ENCODE measurements at regions not wholly inside any gene's neighbourhood (a gene's known extent, or its start where the extent isn't known, plus 50 kb on each side); places are given as distances from the start of the nearest gene placed in this dataset.

- Histone ChIP-seq H3K36me3 (no peaks in the 10 kb centered on the region), H3K9me3 (no peaks in the 10 kb centered on the region), H3K4me3 (ENCODE audit: low read depth, low read length) (no peak overlapping the region), H3K4me1 (no peaks in the 10 kb centered on the region), H3K27me3 (peaks cover 9% of the 10 kb centered on the region)
- TF ChIP-seq, protein P1, sequence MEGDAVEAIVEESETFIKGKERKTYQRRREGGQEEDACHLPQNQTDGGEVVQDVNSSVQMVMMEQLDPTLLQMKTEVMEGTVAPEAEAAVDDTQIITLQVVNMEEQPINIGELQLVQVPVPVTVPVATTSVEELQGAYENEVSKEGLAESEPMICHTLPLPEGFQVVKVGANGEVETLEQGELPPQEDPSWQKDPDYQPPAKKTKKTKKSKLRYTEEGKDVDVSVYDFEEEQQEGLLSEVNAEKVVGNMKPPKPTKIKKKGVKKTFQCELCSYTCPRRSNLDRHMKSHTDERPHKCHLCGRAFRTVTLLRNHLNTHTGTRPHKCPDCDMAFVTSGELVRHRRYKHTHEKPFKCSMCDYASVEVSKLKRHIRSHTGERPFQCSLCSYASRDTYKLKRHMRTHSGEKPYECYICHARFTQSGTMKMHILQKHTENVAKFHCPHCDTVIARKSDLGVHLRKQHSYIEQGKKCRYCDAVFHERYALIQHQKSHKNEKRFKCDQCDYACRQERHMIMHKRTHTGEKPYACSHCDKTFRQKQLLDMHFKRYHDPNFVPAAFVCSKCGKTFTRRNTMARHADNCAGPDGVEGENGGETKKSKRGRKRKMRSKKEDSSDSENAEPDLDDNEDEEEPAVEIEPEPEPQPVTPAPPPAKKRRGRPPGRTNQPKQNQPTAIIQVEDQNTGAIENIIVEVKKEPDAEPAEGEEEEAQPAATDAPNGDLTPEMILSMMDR (IDR thresholded peaks at IDR 0.05; ENCODE audit: low read depth, low read length) = no peak
- DNase-seq = no peak
These were observed 126.1 kb downstream of the DRD1 start for GRCh38 chr5:175317872-175318271.

DNA sequence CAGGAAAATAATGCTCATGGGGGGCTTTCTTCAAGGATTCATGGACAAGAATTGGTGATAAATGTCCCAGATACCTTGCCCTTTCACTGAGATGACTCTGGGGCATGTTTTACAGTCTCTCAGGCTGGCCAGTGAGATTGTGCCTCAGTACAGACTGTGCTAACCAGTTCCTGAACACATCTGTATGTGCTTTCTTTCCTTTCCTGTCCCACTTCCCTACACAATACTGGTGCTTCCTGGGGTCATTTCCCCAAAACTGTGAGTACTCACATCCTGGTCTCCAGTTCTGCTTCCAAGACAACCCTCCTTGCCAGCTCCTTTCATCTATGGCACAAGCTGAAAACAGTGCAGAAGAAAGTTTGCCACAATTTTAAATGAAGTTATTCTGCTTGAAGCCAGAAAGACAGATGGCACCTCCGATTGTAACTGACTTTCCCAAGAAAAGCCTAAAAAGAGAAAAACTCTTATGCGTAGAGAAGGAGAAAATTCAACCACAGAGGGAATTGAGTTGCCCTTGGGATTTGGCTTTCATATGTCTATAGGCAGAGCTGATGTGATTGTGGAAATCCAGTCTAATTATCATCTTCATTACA, 134.7 kb downstream of the DRD1 start:
- Histone ChIP-seq H3K4me3 (ENCODE audit: low read depth, low read length) (no peak overlapping the region), H3K4me1 (no peaks in the 10 kb centered on the region), H3K27me3 (peaks cover under 1% of the 10 kb centered on the region; the same call in 1 of the 2 replicates), H3K9me3 (no peaks in the 10 kb centered on the region), H3K36me3 (no peaks in the 10 kb centered on the region)
- TF ChIP-seq, protein P1 (IDR thresholded peaks at IDR 0.05; ENCODE audit: low read depth, low read length) = no peak
- no peak for DNase-seq

GRCh38 chr5:175308701-175309100, 135.3 kb downstream of the DRD1 start:
- no peaks in the 10 kb centered on the region; the same call in 1 of the 2 replicates for H3K27me3 ChIP-seq
- TF ChIP-seq, protein P1 (IDR thresholded peaks at IDR 0.05; ENCODE audit: low read depth, low read length) = no peak

GRCh38 chr5:175306381-175306780, 137.6 kb downstream of the DRD1 start:
- Histone ChIP-seq H3K9me3 (no peaks in the 10 kb centered on the region), H3K36me3 (no peaks in the 10 kb centered on the region), H3K4me3 (ENCODE audit: low read depth, low read length) (no peak overlapping the region), H3K4me1 (no peaks in the 10 kb centered on the region), H3K27me3 (no peaks in the 10 kb centered on the region; the same call in 1 of the 2 replicates)
- no peak for DNase-seq
- TF ChIP-seq, protein P1 (IDR thresholded peaks at IDR 0.05; ENCODE audit: low read depth, low read length) = no peak

More at GRCh38 chr5:175308701-175309100, 135.3 kb downstream of the DRD1 start:
- no peaks in the 10 kb centered on the region for H3K36me3 ChIP-seq
- H3K4me3 ChIP-seq (ENCODE audit: low read depth, low read length) = no peak overlapping the region
- no peaks in the 10 kb centered on the region for H3K4me1 ChIP-seq
- H3K9me3 ChIP-seq = no peaks in the 10 kb centered on the region
- DNase-seq = no peak

- no peaks in the 10 kb centered on the region; the same call in 1 of the 2 replicates for H3K27me3 ChIP-seq
- H3K4me1 ChIP-seq = no peaks in the 10 kb centered on the region
- no peaks in the 10 kb centered on the region for H3K36me3 ChIP-seq
- H3K9me3 ChIP-seq = no peaks in the 10 kb centered on the region
- no peak for DNase-seq
- TF ChIP-seq, protein P1 (IDR thresholded peaks at IDR 0.05; ENCODE audit: low read depth, low read length) = no peak
- H3K4me3 ChIP-seq (ENCODE audit: low read depth, low read length) = no peak overlapping the region
These were observed 138.7 kb downstream of the DRD1 start for GRCh38 chr5:175305251-175305650.

DNA sequence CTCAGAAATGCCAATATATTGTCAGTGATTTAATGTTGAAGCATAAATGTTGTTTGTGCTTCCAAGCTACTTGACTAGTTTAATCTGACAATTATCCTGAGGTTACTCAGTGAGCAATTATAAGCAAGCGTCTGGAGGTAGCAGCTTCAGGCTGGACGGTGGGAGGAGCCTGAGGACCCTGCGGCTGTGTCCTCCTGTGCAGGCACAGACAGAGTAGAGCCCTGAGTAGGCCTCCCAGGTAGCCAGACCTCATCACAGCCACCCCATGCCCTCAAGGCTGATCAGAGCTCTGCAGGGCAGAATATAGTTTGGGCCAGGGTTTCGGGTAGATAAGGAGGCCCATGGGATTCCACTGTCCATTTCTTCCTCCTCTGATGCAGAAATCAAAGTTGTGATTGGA, 153.6 kb downstream of the DRD1 start:
- DNase-seq = no peak
- Histone ChIP-seq H3K36me3 (no peaks in the 10 kb centered on the region), H3K27me3 (peaks cover 4% of the 10 kb centered on the region)

More for the DNA sequence above, 153.6 kb downstream of the DRD1 start:
- H3K4me1 ChIP-seq = no peaks in the 10 kb centered on the region
- no peaks in the 10 kb centered on the region for H3K9me3 ChIP-seq
- no peak overlapping the region for H3K4me3 ChIP-seq (ENCODE audit: low read depth, low read length)
- TF ChIP-seq, protein P1 (IDR thresholded peaks at IDR 0.05; ENCODE audit: low read depth, low read length) = no peak
